SU-DHL-6 (cell line): ENCODE measurements at regions not wholly inside any gene's neighbourhood (a gene's known extent, or its start where the extent isn't known, plus 50 kb on each side); places are given as distances from the start of the nearest gene placed in this dataset.

Experiments
- H2AFZ ChIP-seq: fragments of 200-600 bp; sonication (generic); 2 replicates; pipeline ENCODE4 v1.6.1; 2014; ENCODE audit warnings: low read depth, mild to moderate bottlenecking, moderate library complexity, mixed read lengths, antibody characterized with exemption, low read length; ENCODE audit not compliant: severe bottlenecking
- H3F3A ChIP-seq: fragments of 200-600 bp; shearing (Covaris generic); 2 replicates; pipeline ENCODE4 v1.6.0; 2016; ENCODE audit warnings: antibody characterized with exemption, mild to moderate bottlenecking; ENCODE audit not compliant: insufficient read depth
- H3K27ac ChIP-seq: fragments of 200-600 bp; sonication (generic); 2 replicates; pipeline ENCODE4 v1.5.1; 2016; ENCODE audit warnings: low read depth, mild to moderate bottlenecking, low read length, moderate library complexity, mixed read lengths
- H3K27me3 ChIP-seq: fragments of 200-600 bp; sonication (generic), shearing (Covaris generic); 2 replicates; pipeline ENCODE4 v1.6.0; 2014; ENCODE audit warnings: mild to moderate bottlenecking, low read length
- H3K36me3 ChIP-seq: fragments of 200-600 bp; sonication (generic); 2 replicates; pipeline ENCODE4 v1.6.1; 2014; ENCODE audit warnings: mild to moderate bottlenecking, low read length, mixed read lengths
- H3K4me2 ChIP-seq: fragments of 300-600, 200-600 bp; shearing (Covaris generic), sonication (generic); 2 replicates; pipeline ENCODE4 v1.6.0; 2014; ENCODE audit warnings: low read length, low read depth, mild to moderate bottlenecking; ENCODE audit not compliant: poor library complexity, severe bottlenecking
- H3K4me3 ChIP-seq: fragments of 200-600 bp; sonication (generic); 2 replicates; pipeline ENCODE4 v1.5.1; 2014; ENCODE audit warnings: antibody characterized with exemption, low read length, mild to moderate bottlenecking, mixed read lengths; ENCODE audit not compliant: insufficient read depth, poor library complexity, severe bottlenecking
- H3K79me2 ChIP-seq: fragments of 200-600 bp; sonication (generic); 2 replicates; pipeline ENCODE4 v1.6.1; 2014; ENCODE audit warnings: mild to moderate bottlenecking, low read length, moderate library complexity; ENCODE audit not compliant: insufficient read depth
- H3K9ac ChIP-seq: fragments of 200-600 bp; sonication (generic); 2 replicates; pipeline ENCODE4 v1.7.0; 2014; ENCODE audit warnings: mild to moderate bottlenecking, low read length
- H3K9me2 ChIP-seq: fragments of 200-600 bp; sonication (generic); replicated peaks from 2 replicates; pipeline ENCODE4 v1.6.1; 2014; ENCODE audit warnings: low read length; ENCODE audit not compliant: insufficient read depth
- H3K9me3 ChIP-seq: fragments of 200-600 bp; sonication (generic); 2 replicates; pipeline ENCODE4 v1.6.1; 2014; ENCODE audit warnings: low read length, mixed read lengths; ENCODE audit not compliant: insufficient read depth
- H4K20me1 ChIP-seq: fragments of 200-600 bp; sonication (generic); 2 replicates; pipeline ENCODE4 v1.6.1; 2014; ENCODE audit warnings: low read depth, mild to moderate bottlenecking, antibody characterized with exemption, low read length, moderate library complexity, mixed read lengths
- CTCF ChIP-seq: fragments of 200-600 bp; sonication (generic); IDR thresholded peaks from one replicate; pipeline ENCODE4 v1.5.1; 2017; ENCODE audit warnings: antibody characterized with exemption, mild to moderate bottlenecking, low read length, moderate library complexity; ENCODE audit not compliant: insufficient read depth, poor library complexity, severe bottlenecking
- EZH2phosphoT487 ChIP-seq: fragments of 200-600 bp; sonication (generic), shearing (Covaris generic); conservative IDR thresholded peaks from 2 replicates; pipeline ENCODE4 v1.6.1; 2018; ENCODE audit warnings: mild to moderate bottlenecking, antibody characterized with exemption, low read length, moderate library complexity, mixed read lengths

GRCh38 chr12:89173678-89174077 lies 178.6 kb downstream of the DUSP6 start:
- Histone ChIP-seq H3K9me2 (no peaks in the 10 kb centered on the region), H3K9ac (no peak overlapping the region), H2AFZ (no peak overlapping the region), H3K36me3 (no peaks in the 10 kb centered on the region), H3K79me2 (no peaks in the 10 kb centered on the region), H3K4me3 (no peak overlapping the region), H4K20me1 (no peaks in the 10 kb centered on the region), H3K9me3 (no peaks in the 10 kb centered on the region), H3K4me2 (no peak overlapping the region), H3K27ac (no peak overlapping the region), H3F3A (no peaks in the 10 kb centered on the region), H3K27me3 (no peaks in the 10 kb centered on the region; the same call in 1 of the 2 replicates)
- TF ChIP-seq EZH2phosphoT487 (no peak), CTCF (no peak)

- H3K79me2 ChIP-seq: no peaks in the 10 kb centered on the region
- H3K9me3 ChIP-seq: no peaks in the 10 kb centered on the region
- H3K9ac ChIP-seq: no peak overlapping the region
- TF ChIP-seq EZH2phosphoT487 (no peak), CTCF (no peak)
- H3K4me3 ChIP-seq: no peak overlapping the region
- no peaks in the 10 kb centered on the region for H3K36me3 ChIP-seq
- H4K20me1 ChIP-seq: no peaks in the 10 kb centered on the region
- no peak overlapping the region for H2AFZ ChIP-seq
- H3K27me3 ChIP-seq: no peaks in the 10 kb centered on the region; the same call in 1 of the 2 replicates
- H3K4me2 ChIP-seq: no peak overlapping the region
- H3F3A ChIP-seq: no peaks in the 10 kb centered on the region
- no peaks in the 10 kb centered on the region for H3K9me2 ChIP-seq
- H3K27ac ChIP-seq: no peak overlapping the region
These were observed 179.2 kb downstream of the DUSP6 start for GRCh38 chr12:89173096-89173495.

- H3K36me3 ChIP-seq: no peaks in the 10 kb centered on the region
- TF ChIP-seq EZH2phosphoT487 (no peak), CTCF (no peak)
- no peaks in the 10 kb centered on the region for H3F3A ChIP-seq
- no peaks in the 10 kb centered on the region for H3K9me2 ChIP-seq
- no peaks in the 10 kb centered on the region for H4K20me1 ChIP-seq
- H3K27me3 ChIP-seq: no peaks in the 10 kb centered on the region; the same call in 1 of the 2 replicates
- H3K4me2 ChIP-seq: no peak overlapping the region
- no peak overlapping the region for H3K4me3 ChIP-seq
- no peaks in the 10 kb centered on the region for H3K9me3 ChIP-seq
- H3K9ac ChIP-seq: no peak overlapping the region
- H3K27ac ChIP-seq: no peak overlapping the region
- no peak overlapping the region for H2AFZ ChIP-seq
- no peaks in the 10 kb centered on the region for H3K79me2 ChIP-seq
These were observed 180.1 kb downstream of the DUSP6 start for GRCh38 chr12:89172224-89172623.

GRCh38 chr12:89169321-89169720 lies 183.0 kb downstream of the DUSP6 start:
- H4K20me1 ChIP-seq: no peaks in the 10 kb centered on the region

More at GRCh38 chr12:89169321-89169720, 183.0 kb downstream of the DUSP6 start:
- no peaks in the 10 kb centered on the region for H3K79me2 ChIP-seq
- H3K4me3 ChIP-seq: no peak overlapping the region
- no peak overlapping the region for H3K27ac ChIP-seq
- H3F3A ChIP-seq: no peaks in the 10 kb centered on the region
- H3K4me2 ChIP-seq: no peak overlapping the region
- no peaks in the 10 kb centered on the region for H3K36me3 ChIP-seq
- H3K9ac ChIP-seq: no peak overlapping the region
- no peaks in the 10 kb centered on the region for H3K9me3 ChIP-seq
- H3K9me2 ChIP-seq: no peaks in the 10 kb centered on the region
- H2AFZ ChIP-seq: no peak overlapping the region
- TF ChIP-seq EZH2phosphoT487: no peak
- H3K27me3 ChIP-seq: no peaks in the 10 kb centered on the region; the same call in 1 of the 2 replicates
